WTC11 (cell line): ENCODE measurements at regions not wholly inside any gene's neighbourhood (a gene's known extent, or its start where the extent isn't known, plus 50 kb on each side); places are given as distances from the start of the nearest gene placed in this dataset.

Source experiments
- ATAC-seq: fragments of 200-7000 bp; cut with Tn5 transposase; 2 replicates; pipeline ENCODE4 v1.10.0; 2021; ENCODE audit warnings: mild to moderate bottlenecking, moderate library complexity
- CTCF ChIA-PET: fragments of 300-600 bp; sonication (Branson Sonifier 250); formaldehyde crosslinking; loops from one replicate; lab custom pipeline; 2021; ENCODE audit warnings: antibody characterized with exemption; lab: Charles Lee
- POLR2A ChIA-PET: fragments of 350-600 bp; sonication (Branson Sonifier 250); formaldehyde crosslinking; loops from one replicate; lab custom pipeline; 2021; ENCODE audit warnings: antibody characterized with exemption; lab: Charles Lee
- DNase-seq: peaks from one replicate; pipeline ENCODE4 v3.0.0; 2021; ENCODE audit warnings: low spot score
- H3K27ac Mint-ChIP-seq: 2 replicates; pipeline ENCODE4 v1.8.0; 2021; ENCODE audit warnings: mixed read lengths
- H3K27me3 Mint-ChIP-seq: 2 replicates; pipeline ENCODE4 v1.8.0; 2021; ENCODE audit warnings: low read depth, mild to moderate bottlenecking, moderate library complexity, mixed read lengths
- H3K36me3 Mint-ChIP-seq: 2 replicates; pipeline ENCODE4 v1.8.0; 2021; ENCODE audit warnings: mixed read lengths
- H3K4me1 Mint-ChIP-seq: 2 replicates; pipeline ENCODE4 v1.8.0; 2022; ENCODE audit warnings: mixed read lengths
- H3K4me3 Mint-ChIP-seq: 2 replicates; pipeline ENCODE4 v1.8.0; 2021; ENCODE audit warnings: mild to moderate bottlenecking, moderate library complexity, mixed read lengths
- H3K9me3 Mint-ChIP-seq: 2 replicates; pipeline ENCODE4 v1.8.0; 2021; ENCODE audit warnings: mixed read lengths
- CREB1 ChIP-seq: sonication (generic); formaldehyde crosslinking; IDR thresholded peaks from 2 replicates; pipeline ENCODE4 v1.8.0; 2023; ENCODE audit warnings: mild to moderate bottlenecking, missing genetic modification reagents
- CTCF ChIP-seq: fragments of 200-600 bp; IDR thresholded peaks from 2 replicates; pipeline ENCODE4 v1.8.0; 2022; ENCODE audit warnings: antibody characterized with exemption
- E2F1 ChIP-seq: sonication (generic); formaldehyde crosslinking; IDR thresholded peaks from 2 replicates; pipeline ENCODE4 v1.8.0; 2022; ENCODE audit warnings: mild to moderate bottlenecking, missing genetic modification reagents
- GABPB1 ChIP-seq: sonication (generic); formaldehyde crosslinking; IDR thresholded peaks from 2 replicates; pipeline ENCODE4 v1.8.1; 2023; ENCODE audit warnings: mild to moderate bottlenecking, missing genetic modification reagents
- GTF2I ChIP-seq: fragments of 250-450 bp; sonication (Bioruptor Pico); conservative IDR thresholded peaks from 2 replicates; pipeline ENCODE4 v1.4.0; 2021; ENCODE audit warnings: mild to moderate bottlenecking
- HMGA2 ChIP-seq: fragments of 250-450 bp; sonication (Bioruptor Pico); IDR thresholded peaks from 2 replicates; pipeline ENCODE4 v1.4.0; 2021; ENCODE audit warnings: mild to moderate bottlenecking, moderate library complexity
- JUN ChIP-seq: sonication (generic); formaldehyde crosslinking; IDR thresholded peaks from 2 replicates; pipeline ENCODE4 v1.8.0; 2023; ENCODE audit warnings: mild to moderate bottlenecking, missing genetic modification reagents
- MAX ChIP-seq: sonication (generic); formaldehyde crosslinking; IDR thresholded peaks from 2 replicates; pipeline ENCODE4 v1.8.0; 2022; ENCODE audit warnings: mild to moderate bottlenecking, missing genetic modification reagents
- MXD4 ChIP-seq: fragments of 250-450 bp; sonication (Bioruptor Pico); IDR thresholded peaks from 2 replicates; pipeline ENCODE4 v1.8.0; 2021; ENCODE audit warnings: mild to moderate bottlenecking, moderate library complexity, borderline replicate concordance
- NR2C2 ChIP-seq: sonication (generic); formaldehyde crosslinking; IDR thresholded peaks from 2 replicates; pipeline ENCODE4 v1.8.0; 2022; ENCODE audit warnings: mild to moderate bottlenecking, missing genetic modification reagents
- SMAD3 ChIP-seq: sonication (generic); formaldehyde crosslinking; IDR thresholded peaks from 2 replicates; pipeline ENCODE4 v1.8.0; 2022; ENCODE audit warnings: missing genetic modification reagents, mild to moderate bottlenecking, borderline replicate concordance
- TEAD1 ChIP-seq: sonication (generic); formaldehyde crosslinking; IDR thresholded peaks from 2 replicates; pipeline ENCODE4 v1.8.0; 2022; ENCODE audit warnings: mild to moderate bottlenecking, missing genetic modification reagents
- ZBTB21 ChIP-seq: sonication (generic); formaldehyde crosslinking; IDR thresholded peaks from 2 replicates; pipeline ENCODE4 v1.8.1; 2023; ENCODE audit warnings: mild to moderate bottlenecking, missing genetic modification reagents, borderline replicate concordance
- ZNF232 ChIP-seq: sonication (generic); formaldehyde crosslinking; IDR thresholded peaks from 2 replicates; pipeline ENCODE4 v1.8.0; 2022; ENCODE audit warnings: mild to moderate bottlenecking, missing genetic modification reagents
- ZNF396 ChIP-seq: fragments of 250-450 bp; sonication (Bioruptor Pico); IDR thresholded peaks from 2 replicates; pipeline ENCODE4 v1.8.0; 2021; ENCODE audit warnings: mild to moderate bottlenecking, moderate library complexity, borderline replicate concordance
- ZNF416 ChIP-seq: fragments of 250-450 bp; sonication (Bioruptor Pico); IDR thresholded peaks from 2 replicates; pipeline ENCODE4 v1.9.0; 2021; ENCODE audit warnings: mild to moderate bottlenecking, inconsistent platforms
- ZNF512 ChIP-seq: sonication (generic); formaldehyde crosslinking; IDR thresholded peaks from 2 replicates; pipeline ENCODE4 v1.8.1; 2022; ENCODE audit warnings: missing genetic modification reagents, borderline replicate concordance
- TF ChIP-seq, protein P1 (sequence below): sonication (generic); formaldehyde crosslinking; IDR thresholded peaks from 2 replicates; pipeline ENCODE4 v1.8.0; 2023; ENCODE audit warnings: missing genetic modification reagents
- TF ChIP-seq, protein P2 (sequence below): sonication (generic); formaldehyde crosslinking; IDR thresholded peaks from 2 replicates; pipeline ENCODE4 v1.8.1; 2023; ENCODE audit warnings: mild to moderate bottlenecking, missing genetic modification reagents, moderate library complexity
- TF ChIP-seq, protein P3 (sequence below): sonication (generic); formaldehyde crosslinking; IDR thresholded peaks from 2 replicates; pipeline ENCODE4 v1.8.1; 2022; ENCODE audit warnings: low read depth, missing genetic modification reagents, borderline replicate concordance
- TF ChIP-seq, protein P4 (sequence below): sonication (generic); formaldehyde crosslinking; conservative IDR thresholded peaks from 2 replicates; pipeline ENCODE4 v1.8.1; 2022; ENCODE audit warnings: mild to moderate bottlenecking, missing genetic modification reagents
- TF ChIP-seq, protein P5 (sequence below): sonication (generic); formaldehyde crosslinking; IDR thresholded peaks from 2 replicates; pipeline ENCODE4 v1.8.0; 2022; ENCODE audit warnings: mild to moderate bottlenecking, missing genetic modification reagents

GRCh38 chr16:85986931-85987749, 88.2 kb downstream of the IRF8 start:
- ATAC-seq (peak; percentile 75), DNase-seq (peak; percentile 47)
- Mint-ChIP-seq H3K4me1 (no peaks in the 10 kb centered on the region), H3K27ac (no peak overlapping the region), H3K27me3 (no peaks in the 10 kb centered on the region), H3K9me3 (no peaks in the 10 kb centered on the region), H3K36me3 (no peaks in the 10 kb centered on the region)
- ChIA-PET POLR2A (interaction anchor here (0.6 kb wide), 1 partner anchor 163 kb away, joined by 3 read pairs; no protein-coding TSS in a partner anchor), CTCF (interaction anchor here (0.6 to 14.7 kb wide), 18 partner anchors 11 to 650 kb away, joined by 3 to 291 read pairs (median 4); no protein-coding TSS in a partner anchor)
- TF ChIP-seq CTCF, result peak; percentile 78
- TF ChIP-seq, protein P1, sequence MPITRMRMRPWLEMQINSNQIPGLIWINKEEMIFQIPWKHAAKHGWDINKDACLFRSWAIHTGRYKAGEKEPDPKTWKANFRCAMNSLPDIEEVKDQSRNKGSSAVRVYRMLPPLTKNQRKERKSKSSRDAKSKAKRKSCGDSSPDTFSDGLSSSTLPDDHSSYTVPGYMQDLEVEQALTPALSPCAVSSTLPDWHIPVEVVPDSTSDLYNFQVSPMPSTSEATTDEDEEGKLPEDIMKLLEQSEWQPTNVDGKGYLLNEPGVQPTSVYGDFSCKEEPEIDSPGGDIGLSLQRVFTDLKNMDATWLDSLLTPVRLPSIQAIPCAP (CRISPR knock-in tag), result no peak
- TF ChIP-seq MAX (CRISPR knock-in tag), result no peak
- no peak for TF ChIP-seq ZNF396 (CRISPR knock-in tag)
- no peak for TF ChIP-seq GABPB1 (CRISPR knock-in tag)
- TF ChIP-seq, all 79 proteins: peak for 1
- no peak overlapping the region for H3K4me3 Mint-ChIP-seq

GRCh38 chr16:85987750-85988078, 88.8 kb downstream of the IRF8 start:
- no peak overlapping the region for H3K27ac Mint-ChIP-seq
- no peak for TF ChIP-seq HMGA2
- TF ChIP-seq MXD4, result no peak
- no peak for TF ChIP-seq TEAD1
- no peak for TF ChIP-seq E2F1 (CRISPR knock-in tag)
- no peak for TF ChIP-seq ZNF512
- no peak for TF ChIP-seq NR2C2 (CRISPR knock-in tag)
- no peak for TF ChIP-seq ZNF232 (CRISPR knock-in tag)
- TF ChIP-seq CREB1 (CRISPR knock-in tag), result no peak
- no peak for TF ChIP-seq GTF2I
- TF ChIP-seq, protein P2, sequence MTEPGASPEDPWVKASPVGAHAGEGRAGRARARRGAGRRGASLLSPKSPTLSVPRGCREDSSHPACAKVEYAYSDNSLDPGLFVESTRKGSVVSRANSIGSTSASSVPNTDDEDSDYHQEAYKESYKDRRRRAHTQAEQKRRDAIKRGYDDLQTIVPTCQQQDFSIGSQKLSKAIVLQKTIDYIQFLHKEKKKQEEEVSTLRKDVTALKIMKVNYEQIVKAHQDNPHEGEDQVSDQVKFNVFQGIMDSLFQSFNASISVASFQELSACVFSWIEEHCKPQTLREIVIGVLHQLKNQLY (CRISPR knock-in tag), result no peak
- no peak for TF ChIP-seq JUN
- TF ChIP-seq, protein P3, sequence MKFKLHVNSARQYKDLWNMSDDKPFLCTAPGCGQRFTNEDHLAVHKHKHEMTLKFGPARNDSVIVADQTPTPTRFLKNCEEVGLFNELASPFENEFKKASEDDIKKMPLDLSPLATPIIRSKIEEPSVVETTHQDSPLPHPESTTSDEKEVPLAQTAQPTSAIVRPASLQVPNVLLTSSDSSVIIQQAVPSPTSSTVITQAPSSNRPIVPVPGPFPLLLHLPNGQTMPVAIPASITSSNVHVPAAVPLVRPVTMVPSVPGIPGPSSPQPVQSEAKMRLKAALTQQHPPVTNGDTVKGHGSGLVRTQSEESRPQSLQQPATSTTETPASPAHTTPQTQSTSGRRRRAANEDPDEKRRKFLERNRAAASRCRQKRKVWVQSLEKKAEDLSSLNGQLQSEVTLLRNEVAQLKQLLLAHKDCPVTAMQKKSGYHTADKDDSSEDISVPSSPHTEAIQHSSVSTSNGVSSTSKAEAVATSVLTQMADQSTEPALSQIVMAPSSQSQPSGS (CRISPR knock-in tag), result no peak
- TF ChIP-seq, protein P4, sequence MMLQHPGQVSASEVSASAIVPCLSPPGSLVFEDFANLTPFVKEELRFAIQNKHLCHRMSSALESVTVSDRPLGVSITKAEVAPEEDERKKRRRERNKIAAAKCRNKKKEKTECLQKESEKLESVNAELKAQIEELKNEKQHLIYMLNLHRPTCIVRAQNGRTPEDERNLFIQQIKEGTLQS (CRISPR knock-in tag), result no peak
- TF ChIP-seq, protein P5, sequence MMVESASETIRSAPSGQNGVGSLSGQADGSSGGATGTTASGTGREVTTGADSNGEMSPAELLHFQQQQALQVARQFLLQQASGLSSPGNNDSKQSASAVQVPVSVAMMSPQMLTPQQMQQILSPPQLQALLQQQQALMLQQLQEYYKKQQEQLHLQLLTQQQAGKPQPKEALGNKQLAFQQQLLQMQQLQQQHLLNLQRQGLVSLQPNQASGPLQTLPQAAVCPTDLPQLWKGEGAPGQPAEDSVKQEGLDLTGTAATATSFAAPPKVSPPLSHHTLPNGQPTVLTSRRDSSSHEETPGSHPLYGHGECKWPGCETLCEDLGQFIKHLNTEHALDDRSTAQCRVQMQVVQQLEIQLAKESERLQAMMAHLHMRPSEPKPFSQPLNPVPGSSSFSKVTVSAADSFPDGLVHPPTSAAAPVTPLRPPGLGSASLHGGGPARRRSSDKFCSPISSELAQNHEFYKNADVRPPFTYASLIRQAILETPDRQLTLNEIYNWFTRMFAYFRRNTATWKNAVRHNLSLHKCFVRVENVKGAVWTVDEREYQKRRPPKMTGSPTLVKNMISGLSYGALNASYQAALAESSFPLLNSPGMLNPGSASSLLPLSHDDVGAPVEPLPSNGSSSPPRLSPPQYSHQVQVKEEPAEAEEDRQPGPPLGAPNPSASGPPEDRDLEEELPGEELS (CRISPR knock-in tag), result no peak
- TF ChIP-seq ZBTB21 (CRISPR knock-in tag), result no peak
- no peak for TF ChIP-seq ZNF416 (CRISPR knock-in tag)
- no peak for TF ChIP-seq SMAD3 (CRISPR knock-in tag)

More at GRCh38 chr16:85987750-85988078, 88.8 kb downstream of the IRF8 start:
- H3K36me3 Mint-ChIP-seq, result no peaks in the 10 kb centered on the region
- H3K9me3 Mint-ChIP-seq, result no peaks in the 10 kb centered on the region
- ATAC-seq, result no peak
- H3K27me3 Mint-ChIP-seq, result no peaks in the 10 kb centered on the region
- no peak overlapping the region for H3K4me3 Mint-ChIP-seq
- CTCF ChIA-PET, result interaction anchor here (0.6 to 14.7 kb wide), 15 partner anchors 12 to 650 kb away, joined by 3 to 291 read pairs (median 4); no protein-coding TSS in a partner anchor
- POLR2A ChIA-PET, result interaction anchor here (0.6 kb wide), 1 partner anchor 163 kb away, joined by 3 read pairs; no protein-coding TSS in a partner anchor
- no peak for DNase-seq
- no peaks in the 10 kb centered on the region for H3K4me1 Mint-ChIP-seq
